ENCODE measurements at regions not wholly inside any gene's neighbourhood (a gene's known extent, or its start where the extent isn't known, plus 50 kb on each side); places are given as distances from the start of the nearest gene placed in this dataset.
"Not testable (repeated sequence)": the region's sequence is repeated elsewhere in the genome, so short reads cannot be mapped to it uniquely, and the experiment has no call there.

DNA sequence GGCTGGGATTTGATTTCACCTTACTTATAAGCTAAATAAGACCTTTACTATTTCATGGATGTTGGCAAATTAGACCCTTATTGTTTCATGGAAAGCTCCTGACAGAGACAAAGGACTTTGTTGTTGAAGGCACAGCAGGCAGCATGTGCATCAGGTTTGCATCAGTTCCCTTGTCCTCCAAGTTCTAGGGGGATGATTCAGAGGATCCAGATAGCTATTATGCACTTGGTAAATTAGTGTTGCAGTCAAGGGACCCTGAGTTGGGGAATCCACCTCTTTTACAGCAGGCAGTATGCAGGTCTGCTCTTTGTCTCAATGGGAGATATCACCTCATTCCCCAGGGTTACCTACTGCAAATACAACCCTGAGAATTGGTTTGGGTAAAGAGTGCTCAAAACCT is 131.4 kb upstream of the IGSF10 start:
- DNase-seq (ENCODE audit: insufficient read length) (no peak), FAIRE-seq (no peak)

DNA sequence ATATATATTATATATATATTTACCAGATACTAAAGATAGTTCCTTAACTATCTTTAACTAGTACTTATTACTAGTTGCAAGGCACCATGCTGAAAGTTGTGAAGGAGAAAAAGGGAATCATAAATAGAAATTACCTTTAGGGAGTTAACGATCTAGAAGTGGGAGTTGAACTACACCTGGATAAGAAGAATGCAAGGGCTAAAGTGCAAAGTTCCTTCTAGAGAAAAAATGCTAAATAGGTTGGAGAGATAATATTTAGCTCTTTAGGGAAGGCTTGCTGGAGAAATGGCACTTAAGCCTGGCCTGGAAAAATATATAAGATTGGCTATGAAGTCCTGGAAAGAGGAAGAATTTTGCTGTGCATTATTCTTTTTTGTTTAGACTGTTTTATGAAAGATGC is 130.6 kb upstream of the IGSF10 start:
- FAIRE-seq, result no peak
- no peak for DNase-seq (ENCODE audit: insufficient read length)
- no peak for TF ChIP-seq TAF1 (IDR thresholded peaks at IDR 0.05; ENCODE audit: borderline replicate concordance, low read depth, low read length)

More for the DNA sequence above, 131.4 kb upstream of the IGSF10 start:
- TF ChIP-seq POLR2AphosphoS5 (IDR thresholded peaks at IDR 0.05; ENCODE audit: low read depth, low read length) (no peak), TAF1 (IDR thresholded peaks at IDR 0.05; ENCODE audit: borderline replicate concordance, low read depth, low read length) (no peak), POLR2A (IDR thresholded peaks at IDR 0.05; ENCODE audit: low read depth, low read length) (no peak)

DNA sequence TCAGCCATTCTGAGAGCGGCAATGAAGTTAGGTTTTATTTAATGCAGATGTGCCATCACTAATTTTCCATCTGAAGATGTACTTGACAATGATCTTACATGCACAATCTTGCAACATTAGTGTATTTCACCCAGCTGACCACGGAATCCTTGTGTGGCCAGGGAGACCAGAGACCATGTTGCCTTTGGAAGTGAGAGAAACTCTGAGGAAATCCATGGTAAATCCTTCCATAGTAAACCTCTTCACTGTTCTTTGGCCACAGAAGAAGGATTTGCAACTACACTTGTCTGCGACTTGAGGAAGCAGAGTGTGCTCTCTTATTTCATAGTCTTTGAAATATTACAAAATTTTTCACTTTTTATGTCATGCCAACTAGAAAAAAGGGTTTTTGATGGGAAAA is 128.4 kb upstream of the IGSF10 start:
- TF ChIP-seq POLR2AphosphoS5 (IDR thresholded peaks at IDR 0.05; ENCODE audit: low read depth, low read length) (no peak), POLR2A (IDR thresholded peaks at IDR 0.05; ENCODE audit: low read depth, low read length) (no peak), TAF1 (IDR thresholded peaks at IDR 0.05; ENCODE audit: borderline replicate concordance, low read depth, low read length) (no peak)
- no peak for DNase-seq (ENCODE audit: insufficient read length)
- no peak for FAIRE-seq

DNA sequence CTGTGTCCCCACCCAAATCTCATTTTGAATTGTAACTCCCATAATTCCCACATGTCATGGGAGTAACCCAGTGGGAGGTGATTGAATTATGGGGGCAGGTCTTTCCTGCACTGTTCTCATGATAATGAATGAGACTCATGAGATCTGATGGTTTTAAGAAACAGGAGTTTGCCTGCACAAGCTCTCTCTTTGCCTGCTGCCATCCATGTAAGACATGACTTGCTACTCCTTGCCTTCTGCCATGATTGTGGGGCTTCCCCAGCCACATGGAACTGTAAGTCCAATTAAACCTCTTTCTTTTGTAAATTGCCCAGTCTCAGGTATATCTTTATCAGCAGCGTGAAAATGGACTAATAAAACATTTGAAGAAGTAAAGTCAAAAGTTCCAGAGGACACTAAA is 126.8 kb upstream of the IGSF10 start:
- not testable (repeated sequence) for DNase-seq (ENCODE audit: insufficient read length); FAIRE-seq

DNA sequence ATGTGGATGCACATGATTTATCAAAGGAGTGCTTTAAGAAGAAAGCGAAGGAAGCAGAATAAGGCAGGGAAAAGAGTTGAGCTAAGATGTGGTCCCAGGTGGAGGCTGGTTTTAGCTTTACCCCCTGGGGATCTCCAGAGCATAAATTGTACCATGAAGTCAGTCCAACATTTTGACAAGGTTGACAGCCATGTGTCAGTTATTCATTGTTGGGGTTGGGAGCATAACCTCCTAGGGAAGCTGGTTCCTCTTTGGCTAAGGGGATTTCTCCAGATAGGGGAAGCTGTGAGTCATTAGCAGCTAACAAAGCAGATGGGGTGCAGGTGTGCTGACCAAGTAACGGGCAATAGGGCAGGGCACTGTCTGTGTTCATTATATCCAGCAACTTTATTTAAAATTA is 123.7 kb upstream of the IGSF10 start:
- TF ChIP-seq POLR2AphosphoS5 (IDR thresholded peaks at IDR 0.05; ENCODE audit: low read depth, low read length) (no peak), TAF1 (IDR thresholded peaks at IDR 0.05; ENCODE audit: borderline replicate concordance, low read depth, low read length) (no peak), POLR2A (IDR thresholded peaks at IDR 0.05; ENCODE audit: low read depth, low read length) (no peak)
- FAIRE-seq (peak; percentile 38), DNase-seq (ENCODE audit: insufficient read length) (no peak)

DNA sequence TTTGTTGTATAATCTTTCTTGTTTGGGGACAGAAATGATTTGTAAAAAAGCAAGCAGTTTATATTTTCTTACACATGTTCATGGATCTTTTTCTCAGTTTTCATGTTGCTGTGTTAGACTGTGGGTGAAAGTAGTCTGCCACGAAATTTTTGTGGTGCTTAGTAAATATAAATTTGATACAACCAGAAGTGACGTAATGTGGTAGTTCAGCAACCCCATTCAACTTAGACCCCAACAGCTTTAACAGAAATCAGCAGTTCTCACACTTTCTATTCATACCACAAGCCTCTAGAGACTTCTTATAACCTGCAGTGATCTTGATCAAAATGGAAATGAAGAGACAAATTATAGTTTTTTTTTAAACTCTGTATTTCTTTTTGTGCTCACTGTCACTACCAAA is 120.2 kb upstream of the IGSF10 start:
- DNase-seq (ENCODE audit: insufficient read length) (no peak), FAIRE-seq (no peak)
- TF ChIP-seq POLR2A (IDR thresholded peaks at IDR 0.05; ENCODE audit: low read depth, low read length) (no peak), TAF1 (IDR thresholded peaks at IDR 0.05; ENCODE audit: borderline replicate concordance, low read depth, low read length) (no peak), POLR2AphosphoS5 (IDR thresholded peaks at IDR 0.05; ENCODE audit: low read depth, low read length) (no peak)

DNA sequence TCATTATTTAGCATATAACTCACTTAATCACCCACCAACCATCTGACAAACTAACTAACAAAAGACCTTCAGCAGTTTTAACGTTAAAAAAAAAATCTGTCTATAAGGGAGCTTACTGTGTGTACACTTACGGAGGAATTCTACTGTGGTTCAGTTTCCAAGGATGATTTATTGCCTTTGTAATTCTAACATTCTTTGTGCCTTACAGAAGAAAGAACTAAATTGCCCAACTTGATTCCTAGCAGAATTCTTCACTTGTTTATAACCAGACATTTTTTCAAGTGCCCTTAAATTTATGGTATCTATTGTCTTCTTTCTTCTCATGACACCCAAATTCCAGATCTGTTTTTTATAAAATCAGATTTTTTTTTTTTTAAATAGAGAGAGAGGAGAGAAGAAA is 119.7 kb upstream of the IGSF10 start:
- FAIRE-seq, result no peak
- TF ChIP-seq POLR2A (IDR thresholded peaks at IDR 0.05; ENCODE audit: low read depth, low read length) (no peak), TAF1 (IDR thresholded peaks at IDR 0.05; ENCODE audit: borderline replicate concordance, low read depth, low read length) (no peak), POLR2AphosphoS5 (IDR thresholded peaks at IDR 0.05; ENCODE audit: low read depth, low read length) (no peak)
- DNase-seq (ENCODE audit: insufficient read length), result no peak

DNA sequence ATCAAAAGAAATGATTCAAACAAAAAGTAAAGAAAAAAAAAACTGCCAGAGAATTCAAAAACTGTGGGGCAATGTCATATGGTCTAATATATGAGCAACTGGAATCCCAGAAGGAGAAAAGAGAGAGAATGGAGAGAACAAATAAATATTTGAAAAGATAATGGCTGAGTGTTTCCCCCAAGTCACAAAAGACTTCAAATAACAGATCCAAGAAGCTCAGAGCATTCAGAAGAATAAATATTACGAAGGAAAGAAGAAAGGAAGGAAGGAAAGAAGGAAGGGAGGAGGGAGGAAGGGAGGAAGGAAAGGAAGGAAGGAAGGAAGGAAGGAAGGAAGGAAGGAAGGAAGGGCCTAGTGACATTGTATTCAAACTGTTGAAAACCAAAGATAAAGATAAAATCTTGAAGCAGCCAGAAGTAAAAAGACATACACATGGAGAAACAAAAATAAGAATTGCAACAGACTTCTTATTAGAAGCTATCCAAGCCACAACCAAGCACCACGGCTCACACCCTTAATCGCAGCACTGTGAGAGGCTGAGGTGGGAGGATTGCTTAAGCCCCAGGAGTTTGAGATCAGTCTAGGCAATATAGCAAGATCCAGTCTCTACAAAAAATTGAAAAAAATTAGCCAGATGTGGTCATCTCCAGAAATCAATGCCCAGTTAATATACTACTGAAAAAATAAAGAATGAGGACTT is 118.9 kb upstream of the IGSF10 start:
- TF ChIP-seq POLR2AphosphoS5 (IDR thresholded peaks at IDR 0.05; ENCODE audit: low read depth, low read length) (no peak), POLR2A (IDR thresholded peaks at IDR 0.05; ENCODE audit: low read depth, low read length) (no peak), TAF1 (IDR thresholded peaks at IDR 0.05; ENCODE audit: borderline replicate concordance, low read depth, low read length) (no peak)
- FAIRE-seq (no peak), DNase-seq (ENCODE audit: insufficient read length) (no peak)

DNA sequence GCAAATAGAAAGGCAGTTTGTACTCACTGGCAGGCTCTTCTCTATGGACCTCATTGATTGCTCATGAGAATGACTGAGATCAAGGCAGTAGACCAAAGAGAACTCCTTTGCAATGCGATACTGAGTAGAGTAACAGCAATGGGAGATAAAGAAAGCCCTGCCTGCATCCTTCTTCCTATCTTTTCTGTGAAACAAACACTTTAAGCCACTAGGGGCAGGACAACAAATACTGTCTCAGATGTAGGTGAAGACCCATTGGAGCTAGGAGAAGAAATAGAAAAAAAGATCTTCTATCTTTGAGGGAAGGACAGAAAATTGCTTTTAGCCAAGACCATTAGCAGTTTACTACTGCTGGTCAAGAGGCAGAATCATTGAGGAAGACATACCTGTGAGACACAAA is 117.6 kb upstream of the IGSF10 start:
- no peak for DNase-seq (ENCODE audit: insufficient read length)
- no peak for FAIRE-seq
- TF ChIP-seq POLR2A (IDR thresholded peaks at IDR 0.05; ENCODE audit: low read depth, low read length) (no peak), POLR2AphosphoS5 (IDR thresholded peaks at IDR 0.05; ENCODE audit: low read depth, low read length) (no peak), TAF1 (IDR thresholded peaks at IDR 0.05; ENCODE audit: borderline replicate concordance, low read depth, low read length) (no peak)

DNA sequence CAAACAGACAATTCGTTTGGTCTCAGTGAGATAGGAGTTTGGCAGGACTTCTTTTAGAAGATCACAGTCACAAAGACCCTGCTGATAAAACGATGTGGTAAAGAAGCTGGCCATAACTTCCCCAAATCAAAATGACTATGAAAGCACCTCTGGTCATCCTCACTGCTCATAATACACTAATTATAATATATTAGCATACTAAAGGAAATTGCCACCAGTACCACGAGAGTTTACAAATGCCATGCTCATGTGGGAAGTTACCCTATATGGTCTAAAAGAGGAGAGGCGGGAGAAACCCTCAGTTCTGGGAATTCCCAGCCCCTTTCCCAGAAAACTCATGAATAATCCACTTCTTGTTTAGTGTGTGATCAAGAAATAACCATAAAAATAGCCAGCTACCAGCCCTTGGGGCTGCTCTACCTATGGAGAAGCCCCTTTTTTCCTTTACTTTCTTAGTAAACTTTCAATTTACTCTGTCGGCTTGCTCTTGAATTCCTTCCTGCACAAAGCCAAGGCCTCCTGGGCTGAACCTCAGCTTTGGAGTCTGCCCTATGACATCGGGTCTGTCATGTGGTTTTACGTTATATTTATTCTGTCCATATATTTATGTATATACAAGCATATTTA is 115.8 kb upstream of the IGSF10 start:
- FAIRE-seq (no peak), DNase-seq (ENCODE audit: insufficient read length) (no peak)
- TF ChIP-seq TAF1 (IDR thresholded peaks at IDR 0.05; ENCODE audit: borderline replicate concordance, low read depth, low read length) (no peak), POLR2AphosphoS5 (IDR thresholded peaks at IDR 0.05; ENCODE audit: low read depth, low read length) (no peak), POLR2A (IDR thresholded peaks at IDR 0.05; ENCODE audit: low read depth, low read length) (no peak)

DNA sequence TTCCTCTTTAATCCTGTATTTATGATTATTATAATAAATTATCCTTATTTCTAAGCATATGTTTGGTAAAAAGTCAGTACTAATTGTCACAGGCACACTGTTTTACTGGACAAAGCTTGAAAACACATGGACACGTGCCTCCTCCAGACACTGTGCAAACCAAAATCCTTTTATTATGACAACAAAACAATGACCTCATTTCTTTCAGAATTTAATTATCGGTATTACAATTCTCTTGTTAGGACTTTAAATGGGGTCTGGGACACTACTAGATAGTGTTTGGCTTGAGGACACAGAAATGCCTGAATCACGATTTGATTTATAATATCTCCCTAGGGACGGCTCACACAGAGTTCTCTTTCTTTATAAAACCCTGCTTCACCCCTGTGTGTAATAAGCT is 107.3 kb upstream of the IGSF10 start:
- TF ChIP-seq TAF1 (IDR thresholded peaks at IDR 0.05; ENCODE audit: borderline replicate concordance, low read depth, low read length) (no peak), POLR2AphosphoS5 (IDR thresholded peaks at IDR 0.05; ENCODE audit: low read depth, low read length) (no peak), POLR2A (IDR thresholded peaks at IDR 0.05; ENCODE audit: low read depth, low read length) (no peak)
- FAIRE-seq (no peak), DNase-seq (ENCODE audit: insufficient read length) (no peak)

DNA sequence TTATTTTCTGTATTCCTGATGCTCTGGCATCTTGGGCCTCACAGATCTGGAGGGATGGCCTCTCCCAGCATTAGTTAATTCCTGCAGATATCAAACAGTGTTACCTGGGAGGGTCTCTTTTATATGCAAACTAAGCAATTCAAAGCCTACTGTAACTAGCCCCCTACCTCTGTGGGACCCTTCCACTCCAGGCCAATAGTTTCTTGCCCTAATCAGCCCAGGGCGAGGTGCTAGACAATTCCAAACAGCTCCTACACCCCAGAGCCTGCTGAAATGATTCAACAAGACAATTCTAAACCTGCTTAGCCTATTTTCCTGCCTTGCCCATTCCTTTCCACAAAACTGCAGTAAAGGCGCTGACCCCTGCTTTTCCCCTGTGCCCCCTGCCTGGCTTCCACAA is 106.6 kb upstream of the IGSF10 start:
- no peak for FAIRE-seq
- TF ChIP-seq POLR2AphosphoS5 (IDR thresholded peaks at IDR 0.05; ENCODE audit: low read depth, low read length) (no peak), POLR2A (IDR thresholded peaks at IDR 0.05; ENCODE audit: low read depth, low read length) (no peak), TAF1 (IDR thresholded peaks at IDR 0.05; ENCODE audit: borderline replicate concordance, low read depth, low read length) (no peak)
- no peak for DNase-seq (ENCODE audit: insufficient read length)
